Duodenal mucosa (tissue), 2 donors: ENCODE measurements at regions not wholly inside any gene's neighbourhood (a gene's known extent, or its start where the extent isn't known, plus 50 kb on each side); places are given as distances from the start of the nearest gene placed in this dataset.

Experiments used
- H3K27ac ChIP-seq: one replicate; pipeline ENCODE4 v1.7.0; 2013; ENCODE audit warnings: low read depth, low read length
- H3K27me3 ChIP-seq, 2 donors: one replicate each; pipeline ENCODE4 v1.7.0; 2013; ENCODE audit warnings: low read length in 2 of 2, control low read depth in 1 of 2; ENCODE audit not compliant: insufficient read depth in 2 of 2, control insufficient read depth in 1 of 2
- H3K36me3 ChIP-seq, 2 donors: one replicate each; pipeline ENCODE4 v1.7.0; 2013; ENCODE audit warnings: low read length in 2 of 2, control low read depth in 1 of 2; ENCODE audit not compliant: insufficient read depth in 2 of 2, control insufficient read depth in 1 of 2
- H3K4me1 ChIP-seq, 2 donors: one replicate each; pipeline ENCODE4 v1.7.0; 2013; ENCODE audit warnings: low read length in 2 of 2, control low read depth in 1 of 2; ENCODE audit not compliant: insufficient read depth in 2 of 2, control insufficient read depth in 1 of 2
- H3K4me3 ChIP-seq, 2 donors: one replicate each; pipeline ENCODE4 v1.7.0; 2013; ENCODE audit warnings: low read length in 2 of 2, low read depth in 1 of 2
- H3K9ac ChIP-seq, 2 donors: one replicate each; pipeline ENCODE4 v1.7.0; 2013; ENCODE audit warnings: low read length in 2 of 2, low read depth in 1 of 2
- H3K9me3 ChIP-seq, 2 donors: one replicate each; pipeline ENCODE4 v1.7.0; 2013; ENCODE audit warnings: low read length in 2 of 2, control low read depth in 1 of 2; ENCODE audit not compliant: control insufficient read depth in 1 of 2

GRCh38 chr4:33171873-33172525 lies 2451.8 kb downstream of the PCDH7 start:
- Histone ChIP-seq H3K27me3 (no peaks in the 10 kb centered on the region), H3K9me3 (no peaks in the 10 kb centered on the region), H3K4me1 (no peaks in the 10 kb centered on the region), H3K36me3 (no peaks in the 10 kb centered on the region), H3K27ac (no peak overlapping the region), H3K9ac (no peak overlapping the region), H3K4me3 (no peak overlapping the region)

GRCh38 chr4:33176566-33176965 lies 2456.4 kb downstream of the PCDH7 start:
- Histone ChIP-seq H3K4me3 (no peak overlapping the region), H3K9ac (no peak overlapping the region), H3K4me1 (no peaks in the 10 kb centered on the region), H3K27ac (no peak overlapping the region), H3K27me3 (no peaks in the 10 kb centered on the region), H3K9me3 (peaks cover 0 to 2% of the 10 kb centered on the region in 2 donors), H3K36me3 (no peaks in the 10 kb centered on the region)

GRCh38 chr4:33184657-33185290 lies 2464.6 kb downstream of the PCDH7 start:
- H3K36me3 ChIP-seq = no peaks in the 10 kb centered on the region

GRCh38 chr4:33187035-33187434 lies 2466.9 kb downstream of the PCDH7 start:
- Histone ChIP-seq H3K36me3 (no peaks in the 10 kb centered on the region), H3K9me3 (peaks cover 6 to 8% of the 10 kb centered on the region in 2 donors), H3K27me3 (no peaks in the 10 kb centered on the region), H3K27ac (no peak overlapping the region), H3K4me3 (no peak overlapping the region), H3K9ac (no peak overlapping the region), H3K4me1 (no peaks in the 10 kb centered on the region)

More at GRCh38 chr4:33184657-33185290, 2464.6 kb downstream of the PCDH7 start:
- H3K27ac ChIP-seq = no peak overlapping the region
- no peak overlapping the region for H3K4me3 ChIP-seq
- no peaks in the 10 kb centered on the region for H3K4me1 ChIP-seq
- no peak overlapping the region for H3K9ac ChIP-seq
- peaks cover 6 to 8% of the 10 kb centered on the region in 2 donors for H3K9me3 ChIP-seq
- no peaks in the 10 kb centered on the region for H3K27me3 ChIP-seq

GRCh38 chr4:33188733-33189132 lies 2468.6 kb downstream of the PCDH7 start:
- peaks cover 6 to 8% of the 10 kb centered on the region in 2 donors for H3K9me3 ChIP-seq
- no peak overlapping the region for H3K27ac ChIP-seq
- H3K4me3 ChIP-seq = no peak overlapping the region
- no peaks in the 10 kb centered on the region for H3K4me1 ChIP-seq
- no peaks in the 10 kb centered on the region for H3K36me3 ChIP-seq
- H3K9ac ChIP-seq = no peak overlapping the region
- H3K27me3 ChIP-seq = no peaks in the 10 kb centered on the region

GRCh38 chr4:33189169-33189568 lies 2469.0 kb downstream of the PCDH7 start:
- Histone ChIP-seq H3K27me3 (no peaks in the 10 kb centered on the region), H3K9me3 (peaks cover 6 to 8% of the 10 kb centered on the region in 2 donors), H3K4me1 (no peaks in the 10 kb centered on the region), H3K4me3 (no peak overlapping the region), H3K9ac (no peak overlapping the region), H3K36me3 (no peaks in the 10 kb centered on the region), H3K27ac (no peak overlapping the region)

- no peak overlapping the region for H3K27ac ChIP-seq
- no peak overlapping the region for H3K9ac ChIP-seq
- H3K4me3 ChIP-seq = no peak overlapping the region
- H3K27me3 ChIP-seq = no peaks in the 10 kb centered on the region
- no peaks in the 10 kb centered on the region for H3K4me1 ChIP-seq
- peaks cover 6% of the 10 kb centered on the region in 2 donors for H3K9me3 ChIP-seq
- H3K36me3 ChIP-seq = no peaks in the 10 kb centered on the region
Measured at GRCh38 chr4:33193109-33193508, 2472.9 kb downstream of the PCDH7 start.

- Histone ChIP-seq H3K4me1 (no peaks in the 10 kb centered on the region), H3K9me3 (peaks cover 2 to 6% of the 10 kb centered on the region in 2 donors), H3K4me3 (no peak overlapping the region), H3K27ac (no peak overlapping the region), H3K9ac (no peak overlapping the region), H3K36me3 (no peaks in the 10 kb centered on the region), H3K27me3 (no peaks in the 10 kb centered on the region)
Measured at GRCh38 chr4:33200377-33200776, 2480.2 kb downstream of the PCDH7 start.

- Histone ChIP-seq H3K27me3 (no peaks in the 10 kb centered on the region), H3K36me3 (no peaks in the 10 kb centered on the region), H3K4me1 (no peaks in the 10 kb centered on the region), H3K9ac (no peak overlapping the region), H3K4me3 (no peak overlapping the region), H3K27ac (no peak overlapping the region), H3K9me3 (peaks cover 0 to 3% of the 10 kb centered on the region in 2 donors)
Measured at GRCh38 chr4:33218238-33218637, 2498.1 kb downstream of the PCDH7 start.

GRCh38 chr4:33226133-33226532 lies 2506.0 kb downstream of the PCDH7 start:
- no peaks in the 10 kb centered on the region for H3K4me1 ChIP-seq
- no peak overlapping the region for H3K4me3 ChIP-seq
- H3K27ac ChIP-seq = no peak overlapping the region
- peaks cover 6% of the 10 kb centered on the region in 2 donors for H3K9me3 ChIP-seq
- H3K27me3 ChIP-seq = no peaks in the 10 kb centered on the region
- no peak overlapping the region for H3K9ac ChIP-seq
- no peaks in the 10 kb centered on the region for H3K36me3 ChIP-seq
